GM10266 (cell line): ENCODE measurements at regions not wholly inside any gene's neighbourhood (a gene's known extent, or its start where the extent isn't known, plus 50 kb on each side); places are given as distances from the start of the nearest gene placed in this dataset.

Source experiments
- DNase-seq: peaks from one replicate; pipeline ENCODE4 v3.0.0; 2012; ENCODE audit errors: extremely low spot score
- TF ChIP-seq, protein P1 (sequence below): IDR thresholded peaks from 2 replicates; pipeline ENCODE4 v1.5.1; 2012; ENCODE audit warnings: mild to moderate bottlenecking, low read depth; ENCODE audit not compliant: control insufficient read depth, insufficient read depth; ENCODE audit errors: missing control alignments

- DNase-seq = no peak
- TF ChIP-seq, protein P1, sequence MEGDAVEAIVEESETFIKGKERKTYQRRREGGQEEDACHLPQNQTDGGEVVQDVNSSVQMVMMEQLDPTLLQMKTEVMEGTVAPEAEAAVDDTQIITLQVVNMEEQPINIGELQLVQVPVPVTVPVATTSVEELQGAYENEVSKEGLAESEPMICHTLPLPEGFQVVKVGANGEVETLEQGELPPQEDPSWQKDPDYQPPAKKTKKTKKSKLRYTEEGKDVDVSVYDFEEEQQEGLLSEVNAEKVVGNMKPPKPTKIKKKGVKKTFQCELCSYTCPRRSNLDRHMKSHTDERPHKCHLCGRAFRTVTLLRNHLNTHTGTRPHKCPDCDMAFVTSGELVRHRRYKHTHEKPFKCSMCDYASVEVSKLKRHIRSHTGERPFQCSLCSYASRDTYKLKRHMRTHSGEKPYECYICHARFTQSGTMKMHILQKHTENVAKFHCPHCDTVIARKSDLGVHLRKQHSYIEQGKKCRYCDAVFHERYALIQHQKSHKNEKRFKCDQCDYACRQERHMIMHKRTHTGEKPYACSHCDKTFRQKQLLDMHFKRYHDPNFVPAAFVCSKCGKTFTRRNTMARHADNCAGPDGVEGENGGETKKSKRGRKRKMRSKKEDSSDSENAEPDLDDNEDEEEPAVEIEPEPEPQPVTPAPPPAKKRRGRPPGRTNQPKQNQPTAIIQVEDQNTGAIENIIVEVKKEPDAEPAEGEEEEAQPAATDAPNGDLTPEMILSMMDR = no peak
Observed at GRCh38 chr1:217273866-217274265, 357.0 kb downstream of the GPATCH2 start.

- TF ChIP-seq, protein P1 = no peak
- DNase-seq = no peak
Observed at GRCh38 chr1:217272385-217272784, 358.5 kb downstream of the GPATCH2 start.

DNA sequence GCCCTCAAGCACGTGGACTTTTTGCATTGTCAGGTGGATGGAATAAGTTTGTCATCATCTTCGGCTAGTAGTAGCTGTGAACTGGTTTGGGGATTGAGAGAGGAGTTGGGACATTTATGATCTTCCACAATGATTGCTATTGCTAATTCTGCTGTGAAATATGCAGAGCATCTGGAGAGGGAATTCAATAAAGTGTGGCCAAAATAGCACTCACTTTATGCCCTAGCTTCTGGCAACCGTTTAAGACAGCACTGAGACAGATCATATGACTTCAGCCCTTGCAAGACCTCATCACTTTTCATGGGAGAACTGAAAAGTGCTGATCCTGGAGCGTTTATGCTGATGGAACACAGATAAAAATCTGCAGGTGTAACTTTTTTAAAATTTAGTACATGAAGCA is 360.8 kb downstream of the GPATCH2 start:
- TF ChIP-seq, protein P1 = no peak
- DNase-seq = no peak

GRCh38 chr1:217268058-217268457 is 362.8 kb downstream of the GPATCH2 start:
- DNase-seq = no peak
- TF ChIP-seq, protein P1 = no peak

GRCh38 chr1:217261636-217262035 is 369.3 kb downstream of the GPATCH2 start:
- TF ChIP-seq, protein P1 = no peak
- DNase-seq = no peak

DNA sequence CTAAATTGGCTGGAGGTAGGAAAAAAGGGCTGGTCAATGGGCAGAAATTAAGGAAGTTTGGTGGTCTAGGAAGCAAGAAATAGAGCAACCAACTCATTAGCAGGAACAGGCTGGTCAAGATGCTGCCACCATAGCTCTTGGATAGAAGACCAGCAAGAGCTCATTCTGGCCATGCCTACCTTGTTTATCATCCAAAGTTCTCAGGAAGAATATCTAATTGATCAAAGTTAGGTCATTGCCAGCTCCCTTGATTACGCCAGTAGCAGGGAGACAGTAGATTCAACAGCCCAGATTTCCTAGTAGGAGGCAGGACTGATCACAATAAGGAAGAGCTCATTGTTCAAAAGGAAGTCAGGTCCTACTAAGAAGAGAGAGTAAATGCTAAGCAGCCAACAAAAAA is 370.2 kb downstream of the GPATCH2 start:
- no peak for DNase-seq
- TF ChIP-seq, protein P1 = no peak

- TF ChIP-seq, protein P1 = no peak
- no peak for DNase-seq
Observed at GRCh38 chr1:217253985-217254384, 376.9 kb downstream of the GPATCH2 start.
